ENCODE measurements at regions not wholly inside any gene's neighbourhood (a gene's known extent, or its start where the extent isn't known, plus 50 kb on each side); places are given as distances from the start of the nearest gene placed in this dataset.
"Not testable (repeated sequence)": the region's sequence is repeated elsewhere in the genome, so short reads cannot be mapped to it uniquely, and the experiment has no call there.

DNA sequence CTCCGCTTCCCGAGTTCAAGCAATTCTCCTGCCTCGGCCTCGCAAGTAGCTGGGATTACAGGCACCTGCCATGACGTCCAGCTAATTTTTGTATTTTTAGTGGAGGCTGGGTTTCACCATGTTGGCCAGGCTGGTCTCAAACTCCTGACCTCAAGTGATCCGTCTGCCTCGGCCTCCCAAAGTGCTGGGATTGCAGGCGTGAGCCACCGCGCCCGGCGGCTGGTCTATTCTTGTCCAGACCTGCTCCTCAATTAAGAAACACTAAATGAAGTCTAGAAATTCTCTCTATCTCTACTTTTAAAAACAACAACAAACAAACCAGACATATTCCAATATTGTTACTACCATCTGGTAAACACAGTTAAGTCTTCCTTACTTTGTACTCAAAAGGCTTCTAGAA, 68.1 kb upstream of the LIFR start:
- TF ChIP-seq, protein P1, sequence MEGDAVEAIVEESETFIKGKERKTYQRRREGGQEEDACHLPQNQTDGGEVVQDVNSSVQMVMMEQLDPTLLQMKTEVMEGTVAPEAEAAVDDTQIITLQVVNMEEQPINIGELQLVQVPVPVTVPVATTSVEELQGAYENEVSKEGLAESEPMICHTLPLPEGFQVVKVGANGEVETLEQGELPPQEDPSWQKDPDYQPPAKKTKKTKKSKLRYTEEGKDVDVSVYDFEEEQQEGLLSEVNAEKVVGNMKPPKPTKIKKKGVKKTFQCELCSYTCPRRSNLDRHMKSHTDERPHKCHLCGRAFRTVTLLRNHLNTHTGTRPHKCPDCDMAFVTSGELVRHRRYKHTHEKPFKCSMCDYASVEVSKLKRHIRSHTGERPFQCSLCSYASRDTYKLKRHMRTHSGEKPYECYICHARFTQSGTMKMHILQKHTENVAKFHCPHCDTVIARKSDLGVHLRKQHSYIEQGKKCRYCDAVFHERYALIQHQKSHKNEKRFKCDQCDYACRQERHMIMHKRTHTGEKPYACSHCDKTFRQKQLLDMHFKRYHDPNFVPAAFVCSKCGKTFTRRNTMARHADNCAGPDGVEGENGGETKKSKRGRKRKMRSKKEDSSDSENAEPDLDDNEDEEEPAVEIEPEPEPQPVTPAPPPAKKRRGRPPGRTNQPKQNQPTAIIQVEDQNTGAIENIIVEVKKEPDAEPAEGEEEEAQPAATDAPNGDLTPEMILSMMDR (IDR thresholded peaks at IDR 0.05; ENCODE audit: low read depth, low read length): not testable (repeated sequence)
- TF ChIP-seq MYC (IDR thresholded peaks at IDR 0.05; ENCODE audit: low read depth, low read length); POLR2A (IDR thresholded peaks at IDR 0.05; ENCODE audit: extremely low read depth, insufficient read length): not testable (repeated sequence)
- TF ChIP-seq, protein P2, sequence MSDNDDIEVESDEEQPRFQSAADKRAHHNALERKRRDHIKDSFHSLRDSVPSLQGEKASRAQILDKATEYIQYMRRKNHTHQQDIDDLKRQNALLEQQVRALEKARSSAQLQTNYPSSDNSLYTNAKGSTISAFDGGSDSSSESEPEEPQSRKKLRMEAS (IDR thresholded peaks at IDR 0.05; ENCODE audit: low read depth, low read length): not testable (repeated sequence)

Measured in NB4 (cell line).